IgD-negative memory B cell (primary cell): ENCODE measurements at regions not wholly inside any gene's neighbourhood (a gene's known extent, or its start where the extent isn't known, plus 50 kb on each side); places are given as distances from the start of the nearest gene placed in this dataset.

ENCODE experiments used
- H3K27ac Mint-ChIP-seq, 3 donors: one replicate each; pipeline ENCODE4 v1.8.0; 2020 to 2022; ENCODE audit warnings: mild to moderate bottlenecking in 3 of 3, mixed read lengths in 3 of 3, moderate library complexity in 1 of 3
- H3K27me3 Mint-ChIP-seq: one replicate; pipeline ENCODE4 v1.8.0; 2021; ENCODE audit warnings: mixed read lengths
- H3K36me3 Mint-ChIP-seq: one replicate; pipeline ENCODE4 v1.8.0; 2020; ENCODE audit warnings: mild to moderate bottlenecking, mixed read lengths
- H3K4me1 Mint-ChIP-seq, 3 donors: one replicate each; pipeline ENCODE4 v1.8.0; 2020 to 2022; ENCODE audit warnings: mixed read lengths in 3 of 3, mild to moderate bottlenecking in 1 of 3
- H3K4me3 Mint-ChIP-seq, 4 donors: one replicate each; pipeline ENCODE4 v1.8.0; 2020 to 2022; ENCODE audit warnings: mild to moderate bottlenecking in 4 of 4, mixed read lengths in 4 of 4, moderate library complexity in 3 of 4
- H3K9me3 Mint-ChIP-seq, 3 donors: one replicate each; pipeline ENCODE4 v1.8.0; 2020 to 2021; ENCODE audit warnings: mixed read lengths in 3 of 3, mild to moderate bottlenecking in 1 of 3

DNA sequence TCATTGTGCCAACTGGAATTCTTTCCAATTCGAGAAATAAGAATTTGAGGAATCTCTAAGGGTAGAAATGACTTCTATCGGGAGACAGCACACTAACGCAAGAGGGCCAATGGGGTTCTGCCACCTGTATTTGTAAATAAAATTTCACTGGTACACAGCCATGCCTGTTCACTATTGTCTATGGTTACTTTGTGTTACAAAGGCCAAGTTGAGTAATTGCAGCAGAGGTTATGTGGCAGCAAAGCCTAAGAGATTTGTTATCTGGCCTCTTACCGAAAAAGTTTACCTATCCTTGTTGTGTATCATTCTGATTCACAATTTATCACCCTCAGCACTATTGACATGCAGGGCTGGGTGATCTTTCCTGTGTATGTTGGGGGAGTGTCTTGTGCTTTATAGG is 278.0 kb downstream of the KLF5 start:
- H3K27ac Mint-ChIP-seq: no peak overlapping the region
- peaks cover 0 to 9% (median 0%) of the 10 kb centered on the region in 3 donors for H3K9me3 Mint-ChIP-seq
- no peaks in the 10 kb centered on the region for H3K27me3 Mint-ChIP-seq
- no peaks in the 10 kb centered on the region for H3K4me1 Mint-ChIP-seq
- H3K36me3 Mint-ChIP-seq: peaks cover 1% of the 10 kb centered on the region
- no peak overlapping the region for H3K4me3 Mint-ChIP-seq

DNA sequence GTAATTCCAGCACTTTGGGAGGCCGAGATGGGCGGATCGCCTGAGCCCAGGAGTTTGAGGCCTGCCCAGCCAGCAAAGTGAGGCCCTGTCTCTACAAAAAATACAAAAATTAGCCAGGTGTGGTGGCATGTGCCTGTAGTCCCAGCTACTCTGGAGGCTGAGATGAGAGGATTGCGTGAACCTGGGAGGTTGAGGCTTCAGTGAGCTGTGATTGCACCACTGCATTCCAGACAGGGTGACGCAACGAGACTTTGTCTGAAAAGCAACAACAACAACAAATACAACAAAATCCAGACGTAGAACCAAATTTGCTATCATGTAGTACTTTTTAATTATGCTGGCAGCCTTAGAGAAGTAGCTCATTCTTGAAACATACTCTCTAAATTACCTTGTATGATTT is 277.1 kb downstream of the KLF5 start:
- Mint-ChIP-seq H3K9me3 (peaks cover 0 to 9% (median 0%) of the 10 kb centered on the region in 3 donors), H3K27me3 (no peaks in the 10 kb centered on the region), H3K4me3 (no peak overlapping the region), H3K36me3 (peaks cover 1% of the 10 kb centered on the region), H3K4me1 (no peaks in the 10 kb centered on the region), H3K27ac (no peak overlapping the region)

DNA sequence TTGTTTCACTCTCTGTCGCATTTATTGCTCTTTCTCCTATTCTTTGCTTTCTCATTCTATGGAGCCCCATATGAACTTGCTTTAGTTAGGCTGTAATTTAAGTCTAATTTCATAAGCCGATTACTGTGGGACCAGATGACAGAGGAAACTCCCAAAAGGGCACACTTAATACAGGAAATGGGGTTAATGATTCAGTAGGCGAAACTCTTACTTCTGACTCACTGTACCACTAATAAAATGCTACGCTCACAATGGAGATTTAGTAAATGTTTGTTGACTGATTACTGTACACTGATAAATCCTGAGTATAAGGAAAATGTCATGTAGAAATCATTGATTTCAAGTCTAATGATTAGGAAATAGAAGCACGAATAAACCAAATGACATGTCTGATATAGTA is 276.4 kb downstream of the KLF5 start:
- H3K27me3 Mint-ChIP-seq: no peaks in the 10 kb centered on the region
- H3K36me3 Mint-ChIP-seq: peaks cover 1% of the 10 kb centered on the region
- H3K4me1 Mint-ChIP-seq: no peaks in the 10 kb centered on the region

DNA sequence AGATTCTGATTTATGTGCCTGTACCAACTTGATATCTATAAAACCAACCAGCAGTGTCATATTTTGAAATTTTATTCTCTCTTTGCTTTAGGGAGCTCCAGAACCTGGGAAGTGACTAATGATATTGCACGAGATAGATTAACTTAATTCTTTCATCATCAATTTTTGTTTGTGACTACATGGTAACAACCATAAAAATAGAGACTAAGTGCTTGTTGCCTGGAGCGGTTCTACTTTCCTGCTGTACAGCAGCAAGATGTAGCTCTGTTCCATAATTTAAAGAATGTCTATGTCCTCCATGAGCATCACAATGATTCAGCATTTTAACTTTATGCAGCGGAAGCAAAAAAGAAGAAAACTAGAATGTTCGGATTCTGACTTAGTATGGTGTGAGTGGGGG is 275.6 kb downstream of the KLF5 start:
- Mint-ChIP-seq H3K4me3 (no peak overlapping the region), H3K9me3 (peaks cover 0 to 9% (median 0%) of the 10 kb centered on the region in 3 donors), H3K27ac (no peak overlapping the region), H3K27me3 (no peaks in the 10 kb centered on the region), H3K4me1 (no peaks in the 10 kb centered on the region), H3K36me3 (peaks cover 1% of the 10 kb centered on the region)

More for the DNA sequence above, 276.4 kb downstream of the KLF5 start:
- Mint-ChIP-seq H3K9me3 (peaks cover 0 to 9% (median 0%) of the 10 kb centered on the region in 3 donors), H3K27ac (no peak overlapping the region), H3K4me3 (no peak overlapping the region)

DNA sequence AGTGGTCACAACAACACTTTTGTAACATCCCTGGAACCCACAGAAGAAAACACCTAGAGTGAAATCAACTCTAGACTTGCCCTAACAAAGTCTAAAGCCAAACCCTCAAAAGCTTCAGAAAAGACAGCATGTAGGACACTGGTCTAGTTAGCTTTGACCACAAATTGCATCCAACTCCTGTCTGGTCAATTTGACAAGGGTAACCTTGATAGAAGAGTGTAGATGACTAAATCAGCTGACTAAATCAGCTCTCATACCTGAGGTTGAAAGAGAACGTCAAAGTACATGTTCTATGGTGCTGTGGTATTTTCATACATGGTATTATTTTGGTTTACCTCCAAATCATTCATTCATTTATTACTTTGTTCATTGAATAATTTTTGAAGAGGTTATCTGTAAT is 272.8 kb downstream of the KLF5 start:
- Mint-ChIP-seq H3K36me3 (peaks cover 1% of the 10 kb centered on the region), H3K4me3 (no peak overlapping the region), H3K9me3 (peaks cover 0 to 10% (median 4%) of the 10 kb centered on the region in 3 donors), H3K27me3 (peaks cover 1% of the 10 kb centered on the region), H3K4me1 (no peaks in the 10 kb centered on the region), H3K27ac (no peak overlapping the region)

DNA sequence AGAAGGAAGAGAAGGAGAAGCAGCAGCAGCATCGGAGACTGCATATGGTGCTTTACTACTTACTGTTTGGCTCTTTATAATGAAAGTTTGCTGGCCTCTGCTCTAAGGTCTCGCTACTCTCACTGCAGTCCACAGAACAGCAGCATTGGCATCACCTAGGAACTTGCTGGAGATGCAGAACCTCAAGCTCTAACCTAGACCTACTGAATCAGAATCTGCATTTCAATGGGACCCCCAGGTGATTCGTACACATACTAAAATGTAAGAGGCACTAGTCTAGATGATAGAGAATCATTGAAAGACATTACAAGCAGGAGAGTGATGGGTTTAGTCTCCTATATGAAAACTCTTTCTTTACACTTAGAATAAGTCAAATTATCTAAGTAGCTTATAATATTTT is 270.6 kb downstream of the KLF5 start:
- H3K9me3 Mint-ChIP-seq: peaks cover 0 to 6% (median 4%) of the 10 kb centered on the region in 3 donors
- H3K4me1 Mint-ChIP-seq: no peaks in the 10 kb centered on the region
- no peak overlapping the region for H3K27ac Mint-ChIP-seq
- peaks cover 2% of the 10 kb centered on the region for H3K27me3 Mint-ChIP-seq
- H3K36me3 Mint-ChIP-seq: no peaks in the 10 kb centered on the region
- no peak overlapping the region for H3K4me3 Mint-ChIP-seq

DNA sequence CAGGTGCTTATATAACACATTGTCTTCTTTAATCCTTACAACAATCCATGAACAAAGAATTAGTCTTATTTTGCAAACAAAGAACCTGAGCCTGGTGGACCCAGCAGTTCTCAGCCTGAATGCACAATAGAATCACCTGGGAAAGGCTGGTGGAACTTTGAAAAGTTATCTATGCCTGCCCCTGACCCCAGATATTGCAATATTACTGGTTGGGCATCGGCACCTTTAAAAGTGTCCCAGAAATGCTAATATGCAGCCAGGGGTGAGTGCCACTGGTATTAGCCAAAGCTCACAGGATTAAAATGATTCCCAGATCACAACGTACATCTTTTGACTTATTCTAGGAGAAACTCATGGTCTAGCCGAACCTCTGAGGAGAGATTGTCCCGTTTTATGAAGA is 268.8 kb downstream of the KLF5 start:
- peaks cover 0 to 4% (median 4%) of the 10 kb centered on the region in 3 donors for H3K9me3 Mint-ChIP-seq
- H3K36me3 Mint-ChIP-seq: no peaks in the 10 kb centered on the region
- no peak overlapping the region for H3K4me3 Mint-ChIP-seq
- H3K27me3 Mint-ChIP-seq: peaks cover 2% of the 10 kb centered on the region
- H3K4me1 Mint-ChIP-seq: no peaks in the 10 kb centered on the region
- H3K27ac Mint-ChIP-seq: no peak overlapping the region

DNA sequence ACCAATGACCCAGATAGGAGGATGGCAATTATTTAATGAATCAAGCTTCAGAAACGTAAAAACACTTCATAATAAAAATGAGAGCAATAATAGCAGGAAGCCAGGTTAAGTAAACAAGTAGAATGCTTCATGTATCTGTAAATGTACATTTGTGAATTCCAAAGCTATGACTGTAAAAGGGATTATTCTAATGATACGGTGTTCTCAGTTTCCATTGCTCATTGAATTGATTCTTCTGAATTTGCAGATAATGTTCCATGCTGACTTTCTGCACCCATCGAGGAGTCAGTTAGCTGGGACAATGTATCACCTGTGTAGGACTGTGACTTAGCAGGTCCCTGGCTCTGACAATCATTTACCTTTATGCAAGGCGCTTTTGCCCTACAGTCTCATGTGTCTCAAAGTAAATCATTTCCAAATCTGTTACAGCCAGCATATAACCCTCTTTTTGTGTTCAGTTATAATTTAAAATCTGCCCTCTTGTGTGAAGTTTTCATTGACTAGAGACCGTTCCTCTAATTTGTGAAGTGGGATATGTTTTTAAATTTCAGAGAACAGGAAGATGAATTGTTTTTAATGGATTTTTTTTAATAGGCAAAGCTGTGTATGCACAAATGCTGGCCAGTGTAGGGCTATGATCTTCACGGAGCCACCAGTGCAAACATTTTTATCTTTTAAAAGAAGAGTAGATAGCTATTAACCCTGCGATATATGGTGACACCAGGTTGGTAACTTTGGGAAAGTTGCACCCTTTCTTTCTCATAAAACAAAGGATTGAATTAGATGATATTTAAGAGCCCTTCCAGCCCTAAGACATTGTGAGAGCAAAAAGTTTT is 267.1 kb downstream of the KLF5 start:
- peaks cover 2% of the 10 kb centered on the region for H3K27me3 Mint-ChIP-seq
- H3K36me3 Mint-ChIP-seq: no peaks in the 10 kb centered on the region
- peaks cover 0 to 4% (median 4%) of the 10 kb centered on the region in 3 donors for H3K9me3 Mint-ChIP-seq

DNA sequence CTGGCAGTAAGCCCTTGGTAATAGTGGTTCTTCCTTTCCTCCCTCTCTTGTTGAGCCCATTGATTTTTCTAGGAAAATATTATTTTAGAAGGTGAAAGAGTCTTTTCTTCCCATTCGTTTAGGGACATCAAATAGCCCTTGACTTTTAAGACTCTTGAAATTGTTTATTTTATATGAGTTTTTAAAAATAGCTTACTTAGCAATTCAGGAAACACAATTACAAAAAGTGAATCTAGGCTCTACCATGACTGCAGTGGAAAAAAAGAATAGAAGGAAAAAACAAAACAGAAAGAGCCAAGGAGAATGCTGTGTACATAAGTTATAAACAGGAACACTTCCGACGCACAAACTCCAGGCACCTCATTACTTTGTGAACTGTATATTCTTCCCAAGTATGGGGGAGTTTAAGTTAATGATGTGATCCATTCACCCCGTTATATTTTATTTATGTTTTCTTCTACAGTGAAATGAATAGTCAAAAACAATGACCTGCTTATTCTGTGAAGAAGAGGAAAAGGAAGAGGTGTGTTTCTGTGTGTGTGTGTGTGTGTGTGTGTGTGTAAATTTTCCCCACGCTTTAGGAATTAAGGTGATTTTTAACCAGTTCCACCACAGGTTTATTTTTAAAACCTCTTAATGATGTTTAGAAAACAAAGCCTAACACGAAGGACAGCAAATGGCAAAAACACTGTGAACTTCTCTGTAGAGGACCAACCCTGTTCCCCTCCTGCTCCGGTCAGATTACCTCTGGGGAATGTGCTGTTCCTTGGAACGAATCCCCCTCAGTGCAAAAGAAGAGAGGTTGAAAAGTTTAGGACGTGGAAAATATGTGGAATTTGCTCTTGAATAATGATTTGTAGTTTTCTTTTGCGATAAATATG is 266.3 kb downstream of the KLF5 start:
- Mint-ChIP-seq H3K36me3 (no peaks in the 10 kb centered on the region), H3K27me3 (peaks cover 2% of the 10 kb centered on the region), H3K27ac (no peak overlapping the region), H3K4me3 (no peak overlapping the region), H3K9me3 (peaks cover 0 to 4% (median 4%) of the 10 kb centered on the region in 3 donors), H3K4me1 (no peaks in the 10 kb centered on the region)

More for the DNA sequence above, 267.1 kb downstream of the KLF5 start:
- H3K4me1 Mint-ChIP-seq: no peaks in the 10 kb centered on the region
- H3K4me3 Mint-ChIP-seq: no peak overlapping the region
- no peak overlapping the region for H3K27ac Mint-ChIP-seq

DNA sequence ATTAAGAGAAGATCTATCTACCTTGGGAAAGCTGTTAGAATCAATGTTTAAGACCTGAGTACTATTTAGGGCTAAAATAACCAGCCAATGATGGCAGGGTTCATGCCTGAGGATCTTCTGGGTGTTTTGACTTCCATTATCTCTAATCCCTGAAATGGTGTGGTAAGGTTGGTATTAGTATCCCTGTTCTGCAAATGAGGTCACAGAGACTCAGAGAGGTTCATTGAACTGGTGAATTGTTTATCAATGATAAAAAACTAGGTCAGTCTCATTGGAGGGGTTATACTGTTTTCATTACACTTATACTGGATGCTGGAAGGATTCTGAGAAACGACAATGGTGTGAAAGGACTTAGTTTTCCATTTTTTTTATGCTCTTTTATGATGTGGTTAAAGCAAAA is 264.8 kb downstream of the KLF5 start:
- Mint-ChIP-seq H3K9me3 (peaks cover 0 to 2% (median 2%) of the 10 kb centered on the region in 3 donors), H3K27ac (no peak overlapping the region), H3K27me3 (peaks cover 2% of the 10 kb centered on the region), H3K36me3 (no peaks in the 10 kb centered on the region), H3K4me1 (no peaks in the 10 kb centered on the region), H3K4me3 (no peak overlapping the region)

DNA sequence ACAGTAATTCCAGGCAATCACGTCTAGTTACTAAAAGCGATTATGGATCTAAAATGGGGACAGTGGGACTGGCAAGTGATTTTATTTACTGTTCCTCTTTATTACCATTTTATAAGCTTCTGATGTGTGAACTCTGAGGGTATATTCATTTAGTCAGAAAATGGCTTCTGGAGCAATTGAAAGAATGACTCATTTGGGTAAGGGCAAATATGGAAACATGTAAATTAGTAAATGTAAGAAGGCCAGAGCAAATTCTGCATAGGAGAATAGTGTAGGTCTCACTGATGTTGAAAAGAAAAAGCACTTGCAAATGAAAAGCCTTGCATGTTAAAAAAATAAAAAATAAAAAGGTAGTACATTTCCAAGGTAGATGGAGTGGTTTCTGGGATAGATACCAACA is 262.2 kb downstream of the KLF5 start:
- Mint-ChIP-seq H3K4me1 (no peaks in the 10 kb centered on the region), H3K9me3 (peaks cover 0 to 2% (median 0%) of the 10 kb centered on the region in 3 donors), H3K27ac (no peak overlapping the region), H3K36me3 (no peaks in the 10 kb centered on the region), H3K4me3 (no peak overlapping the region), H3K27me3 (no peaks in the 10 kb centered on the region)

DNA sequence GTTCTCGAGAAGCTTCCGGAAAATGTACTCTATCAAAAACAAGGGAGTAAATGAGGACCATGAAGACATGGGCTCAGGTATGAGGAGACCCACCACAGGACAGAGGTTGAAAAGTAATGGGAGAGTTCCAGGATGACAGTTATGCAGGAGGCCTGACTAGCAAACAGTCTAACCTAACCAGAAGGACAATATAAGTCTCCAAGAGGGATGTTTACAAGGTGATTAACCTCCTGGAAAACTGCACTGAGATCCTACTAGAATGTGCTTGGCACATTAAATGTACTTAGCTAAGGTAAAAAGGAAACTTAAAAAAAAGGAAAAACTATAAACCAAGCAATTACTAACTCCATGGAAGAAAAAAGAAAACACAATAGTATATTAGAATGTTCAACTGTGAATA is 258.3 kb downstream of the KLF5 start:
- H3K27ac Mint-ChIP-seq: no peak overlapping the region
- H3K4me3 Mint-ChIP-seq: no peak overlapping the region

DNA sequence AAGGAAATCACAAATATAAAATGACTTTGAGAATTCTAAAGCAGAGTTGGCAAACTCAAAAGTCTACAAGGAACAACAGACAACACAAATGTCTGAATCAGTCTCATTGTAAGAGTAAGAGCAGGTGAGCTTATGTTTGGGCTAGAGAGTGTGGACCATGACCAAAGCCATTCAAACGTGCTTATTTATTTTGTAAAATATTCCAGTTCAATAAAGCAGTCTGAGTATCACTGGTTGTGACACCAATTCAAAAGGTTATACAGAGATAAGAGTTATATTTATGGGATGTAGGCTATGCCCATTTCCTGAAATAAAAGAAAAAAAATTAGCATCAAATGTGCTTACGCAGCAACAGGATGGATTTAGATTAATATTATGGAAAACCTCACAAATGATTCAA is 251.6 kb downstream of the KLF5 start:
- Mint-ChIP-seq H3K27me3 (peaks cover 1% of the 10 kb centered on the region), H3K4me1 (no peaks in the 10 kb centered on the region), H3K36me3 (no peaks in the 10 kb centered on the region), H3K27ac (no peak overlapping the region), H3K4me3 (no peak overlapping the region), H3K9me3 (peaks cover 5 to 8% (median 8%) of the 10 kb centered on the region in 3 donors)

More for the DNA sequence above, 258.3 kb downstream of the KLF5 start:
- Mint-ChIP-seq H3K27me3 (peaks cover 1% of the 10 kb centered on the region), H3K9me3 (peaks cover 5 to 8% (median 5%) of the 10 kb centered on the region in 3 donors), H3K4me1 (no peaks in the 10 kb centered on the region), H3K36me3 (no peaks in the 10 kb centered on the region)

DNA sequence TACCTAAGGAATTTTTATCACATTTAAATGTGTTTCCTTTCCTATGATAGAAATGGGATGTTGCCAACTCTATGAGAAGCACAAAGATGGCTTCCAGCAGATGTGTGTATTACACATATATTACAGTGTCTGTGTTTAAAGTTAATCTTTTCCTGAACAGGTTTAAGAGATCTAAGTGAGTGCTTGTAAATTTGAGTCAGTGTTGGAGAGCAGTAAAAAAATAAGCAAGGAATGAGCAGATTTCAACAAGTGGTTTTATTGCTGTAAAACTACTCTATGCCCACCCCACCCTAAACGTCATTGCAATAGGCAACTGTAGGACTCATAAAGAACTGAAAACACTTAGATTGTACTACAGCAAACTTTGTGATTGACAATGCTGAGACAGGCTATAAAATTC is 248.7 kb downstream of the KLF5 start:
- Mint-ChIP-seq H3K4me1 (no peaks in the 10 kb centered on the region), H3K4me3 (no peak overlapping the region), H3K36me3 (no peaks in the 10 kb centered on the region), H3K9me3 (peaks cover 0 to 3% (median 0%) of the 10 kb centered on the region in 3 donors), H3K27me3 (peaks cover 1% of the 10 kb centered on the region), H3K27ac (no peak overlapping the region)

DNA sequence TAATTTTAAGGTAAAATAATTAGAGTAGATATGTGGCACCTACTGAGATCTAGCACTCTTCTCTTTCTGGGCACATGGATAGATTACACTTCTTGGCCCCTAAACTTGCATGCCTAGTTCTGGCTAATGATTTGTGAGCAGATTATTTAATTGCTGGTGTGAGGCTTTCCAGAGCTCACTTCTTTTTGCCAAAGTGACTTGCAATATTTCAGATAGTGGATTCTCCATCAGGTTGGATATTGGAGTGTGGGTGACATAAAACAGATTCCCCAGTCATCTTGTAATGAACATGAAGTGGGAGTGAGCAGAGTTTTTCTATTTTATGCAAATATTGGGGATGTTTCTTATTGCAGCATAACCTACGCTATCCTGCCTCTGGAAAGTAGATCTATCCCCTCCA is 247.9 kb downstream of the KLF5 start:
- Mint-ChIP-seq H3K9me3 (peaks cover 0 to 3% (median 0%) of the 10 kb centered on the region in 3 donors), H3K36me3 (no peaks in the 10 kb centered on the region), H3K4me1 (no peaks in the 10 kb centered on the region), H3K27me3 (no peaks in the 10 kb centered on the region), H3K4me3 (no peak overlapping the region), H3K27ac (no peak overlapping the region)
